A673 (cell line): ENCODE measurements at regions not wholly inside any gene's neighbourhood (a gene's known extent, or its start where the extent isn't known, plus 50 kb on each side); places are given as distances from the start of the nearest gene placed in this dataset.

Source experiments
- EZH2 ChIP-seq: fragments of 200-600 bp; sonication (generic); IDR thresholded peaks from 2 replicates; pipeline ENCODE4 v1.6.1; 2017; ENCODE audit warnings: borderline replicate concordance, low read depth, mild to moderate bottlenecking, mixed read lengths, antibody characterized with exemption, low read length; ENCODE audit not compliant: poor library complexity, severe bottlenecking
- TF ChIP-seq, protein P1 (sequence below): fragments of 300-800, 200-600 bp; sonication (generic); conservative IDR thresholded peaks from 2 replicates; pipeline ENCODE4 v1.5.1; 2017; ENCODE audit warnings: low read depth, mild to moderate bottlenecking, antibody characterized with exemption, low read length, moderate library complexity, mixed read lengths

GRCh38 chr12:89098441-89099112 lies 253.7 kb downstream of the DUSP6 start:
- TF ChIP-seq, protein P1, sequence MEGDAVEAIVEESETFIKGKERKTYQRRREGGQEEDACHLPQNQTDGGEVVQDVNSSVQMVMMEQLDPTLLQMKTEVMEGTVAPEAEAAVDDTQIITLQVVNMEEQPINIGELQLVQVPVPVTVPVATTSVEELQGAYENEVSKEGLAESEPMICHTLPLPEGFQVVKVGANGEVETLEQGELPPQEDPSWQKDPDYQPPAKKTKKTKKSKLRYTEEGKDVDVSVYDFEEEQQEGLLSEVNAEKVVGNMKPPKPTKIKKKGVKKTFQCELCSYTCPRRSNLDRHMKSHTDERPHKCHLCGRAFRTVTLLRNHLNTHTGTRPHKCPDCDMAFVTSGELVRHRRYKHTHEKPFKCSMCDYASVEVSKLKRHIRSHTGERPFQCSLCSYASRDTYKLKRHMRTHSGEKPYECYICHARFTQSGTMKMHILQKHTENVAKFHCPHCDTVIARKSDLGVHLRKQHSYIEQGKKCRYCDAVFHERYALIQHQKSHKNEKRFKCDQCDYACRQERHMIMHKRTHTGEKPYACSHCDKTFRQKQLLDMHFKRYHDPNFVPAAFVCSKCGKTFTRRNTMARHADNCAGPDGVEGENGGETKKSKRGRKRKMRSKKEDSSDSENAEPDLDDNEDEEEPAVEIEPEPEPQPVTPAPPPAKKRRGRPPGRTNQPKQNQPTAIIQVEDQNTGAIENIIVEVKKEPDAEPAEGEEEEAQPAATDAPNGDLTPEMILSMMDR: no peak
- TF ChIP-seq EZH2: no peak
